ENCODE measurements at regions not wholly inside any gene's neighbourhood (a gene's known extent, or its start where the extent isn't known, plus 50 kb on each side); places are given as distances from the start of the nearest gene placed in this dataset.

GRCh38 chr9:119961774-119962424 lies 592.7 kb upstream of the BRINP1 start:
- Histone ChIP-seq H4K20me1 (no peaks in the 10 kb centered on the region), H3K4me2 (no peak overlapping the region), H3K36me3 (no peaks in the 10 kb centered on the region), H3K9ac (no peak overlapping the region), H3K27ac (no peak overlapping the region), H3K27me3 (no peaks in the 10 kb centered on the region), H3K4me3 (no peak overlapping the region), H3K9me3 (no peaks in the 10 kb centered on the region), H3K4me1 (peaks cover 8% of the 10 kb centered on the region)
- TF ChIP-seq Cebpa-rat (IDR thresholded peaks at IDR 0.05): no peak

GRCh38 chr9:119959846-119960545 lies 590.8 kb upstream of the BRINP1 start:
- no peak for TF ChIP-seq Cebpa-rat (IDR thresholded peaks at IDR 0.05)
- H3K9ac ChIP-seq: no peak overlapping the region
- H3K4me1 ChIP-seq: peaks cover 8% of the 10 kb centered on the region
- no peaks in the 10 kb centered on the region for H4K20me1 ChIP-seq
- no peaks in the 10 kb centered on the region for H3K36me3 ChIP-seq
- H3K9me3 ChIP-seq: no peaks in the 10 kb centered on the region
- H3K27me3 ChIP-seq: no peaks in the 10 kb centered on the region
- H3K4me2 ChIP-seq: no peak overlapping the region
- H3K27ac ChIP-seq: no peak overlapping the region
- H3K4me3 ChIP-seq: no peak overlapping the region

GRCh38 chr9:119956111-119956510 lies 586.9 kb upstream of the BRINP1 start:
- Histone ChIP-seq H3K27ac (no peak overlapping the region), H3K36me3 (no peaks in the 10 kb centered on the region), H3K4me2 (no peak overlapping the region), H3K9ac (no peak overlapping the region), H3K9me3 (no peaks in the 10 kb centered on the region), H3K4me3 (no peak overlapping the region), H4K20me1 (no peaks in the 10 kb centered on the region), H3K4me1 (peaks cover 9% of the 10 kb centered on the region; the same call in 1 of the 2 replicates), H3K27me3 (no peaks in the 10 kb centered on the region)
- TF ChIP-seq Cebpa-rat (IDR thresholded peaks at IDR 0.05): no peak

GRCh38 chr9:119955276-119955675 lies 586.0 kb upstream of the BRINP1 start:
- no peaks in the 10 kb centered on the region for H3K27me3 ChIP-seq
- H3K4me1 ChIP-seq: peaks cover 9% of the 10 kb centered on the region; the same call in 1 of the 2 replicates
- H3K9ac ChIP-seq: no peak overlapping the region

DNA sequence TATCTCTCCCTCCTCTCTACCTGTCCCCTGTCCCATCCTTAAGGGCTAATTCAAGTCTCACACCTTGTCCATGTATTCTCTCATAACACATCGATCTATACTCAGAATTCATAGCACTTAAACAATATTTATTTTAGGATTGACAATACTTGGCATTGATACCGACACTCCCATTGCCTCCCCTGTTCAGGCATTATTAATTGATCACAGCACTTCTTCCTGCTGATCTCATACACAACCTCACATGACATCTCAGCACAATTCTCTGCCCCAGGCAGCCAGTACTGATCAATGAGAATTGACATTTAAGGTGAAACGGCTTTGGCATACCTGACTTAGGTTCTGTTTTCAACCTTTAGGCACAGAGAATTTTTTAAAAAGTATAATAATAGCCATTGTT lies 582.4 kb upstream of the BRINP1 start:
- Histone ChIP-seq H3K27me3 (no peaks in the 10 kb centered on the region), H3K4me3 (no peak overlapping the region), H3K4me1 (peaks cover 9% of the 10 kb centered on the region; the same call in 1 of the 2 replicates), H3K36me3 (no peaks in the 10 kb centered on the region), H3K27ac (no peak overlapping the region), H3K9me3 (no peaks in the 10 kb centered on the region), H3K9ac (no peak overlapping the region), H3K4me2 (no peak overlapping the region), H4K20me1 (no peaks in the 10 kb centered on the region)
- TF ChIP-seq Cebpa-rat (IDR thresholded peaks at IDR 0.05): no peak

More at GRCh38 chr9:119955276-119955675, 586.0 kb upstream of the BRINP1 start:
- no peaks in the 10 kb centered on the region for H3K9me3 ChIP-seq
- no peak overlapping the region for H3K4me3 ChIP-seq
- no peaks in the 10 kb centered on the region for H4K20me1 ChIP-seq
- H3K4me2 ChIP-seq: no peak overlapping the region
- no peak for TF ChIP-seq Cebpa-rat (IDR thresholded peaks at IDR 0.05)
- no peaks in the 10 kb centered on the region for H3K36me3 ChIP-seq
- H3K27ac ChIP-seq: no peak overlapping the region

GRCh38 chr9:119951090-119951489 lies 581.9 kb upstream of the BRINP1 start:
- Histone ChIP-seq H3K9me3 (no peaks in the 10 kb centered on the region), H3K36me3 (no peaks in the 10 kb centered on the region), H3K4me3 (no peak overlapping the region), H3K27ac (no peak overlapping the region), H3K27me3 (no peaks in the 10 kb centered on the region), H3K4me1 (peaks cover 14% of the 10 kb centered on the region), H3K9ac (no peak overlapping the region), H3K4me2 (no peak overlapping the region), H4K20me1 (no peaks in the 10 kb centered on the region)
- TF ChIP-seq Cebpa-rat (IDR thresholded peaks at IDR 0.05): no peak

- Histone ChIP-seq H3K4me1 (peaks cover 8% of the 10 kb centered on the region; the same call in 1 of the 2 replicates), H4K20me1 (no peaks in the 10 kb centered on the region), H3K27me3 (no peaks in the 10 kb centered on the region), H3K9ac (no peak overlapping the region), H3K4me3 (no peak overlapping the region), H3K36me3 (no peaks in the 10 kb centered on the region), H3K9me3 (no peaks in the 10 kb centered on the region), H3K4me2 (no peak overlapping the region), H3K27ac (no peak overlapping the region)
- TF ChIP-seq Cebpa-rat (IDR thresholded peaks at IDR 0.05): no peak
Observed at GRCh38 chr9:119945686-119946085, 576.5 kb upstream of the BRINP1 start.

- peaks cover 3% of the 10 kb centered on the region; the same call in 1 of the 2 replicates for H3K4me1 ChIP-seq
- H3K4me3 ChIP-seq: no peak overlapping the region
- no peaks in the 10 kb centered on the region for H3K27me3 ChIP-seq
- H3K9ac ChIP-seq: no peak overlapping the region
- no peak overlapping the region for H3K4me2 ChIP-seq
- H3K27ac ChIP-seq: no peak overlapping the region
- H3K36me3 ChIP-seq: no peaks in the 10 kb centered on the region
- no peaks in the 10 kb centered on the region for H4K20me1 ChIP-seq
- no peak for TF ChIP-seq Cebpa-rat (IDR thresholded peaks at IDR 0.05)
- no peaks in the 10 kb centered on the region for H3K9me3 ChIP-seq
Observed at GRCh38 chr9:119941091-119941490, 571.9 kb upstream of the BRINP1 start.

- no peaks in the 10 kb centered on the region for H3K36me3 ChIP-seq
- no peak for TF ChIP-seq Cebpa-rat (IDR thresholded peaks at IDR 0.05)
- no peak overlapping the region for H3K4me3 ChIP-seq
- no peaks in the 10 kb centered on the region for H4K20me1 ChIP-seq
- no peak overlapping the region for H3K4me2 ChIP-seq
- H3K9me3 ChIP-seq: no peaks in the 10 kb centered on the region
- H3K4me1 ChIP-seq: no peaks in the 10 kb centered on the region
- no peak overlapping the region for H3K27ac ChIP-seq
- H3K9ac ChIP-seq: no peak overlapping the region
- H3K27me3 ChIP-seq: no peaks in the 10 kb centered on the region
Observed at GRCh38 chr9:119938871-119939270, 569.6 kb upstream of the BRINP1 start.

DNA sequence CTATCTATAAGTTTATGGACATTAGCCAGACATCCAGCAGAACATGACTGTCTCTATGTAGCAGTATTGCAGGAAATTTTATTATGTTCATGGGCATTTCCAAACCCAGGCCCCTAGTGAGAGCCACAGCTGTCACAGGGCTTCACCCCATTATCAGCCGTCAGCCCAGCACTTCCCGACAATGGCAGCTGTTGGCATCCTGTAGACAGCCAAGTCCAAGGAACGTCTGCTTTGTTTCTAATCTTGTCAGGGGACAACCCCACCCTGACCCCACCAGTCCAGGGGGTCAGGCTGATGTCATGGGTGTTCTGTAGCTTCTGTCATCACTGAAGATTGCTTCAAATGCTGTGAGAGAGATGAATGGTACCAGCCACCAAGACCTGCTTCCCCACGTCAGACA lies 565.3 kb upstream of the BRINP1 start:
- no peak overlapping the region for H3K27ac ChIP-seq
- no peaks in the 10 kb centered on the region for H4K20me1 ChIP-seq
- H3K9me3 ChIP-seq: no peaks in the 10 kb centered on the region
- H3K36me3 ChIP-seq: no peaks in the 10 kb centered on the region
- no peaks in the 10 kb centered on the region for H3K4me1 ChIP-seq
- no peak overlapping the region for H3K9ac ChIP-seq
- no peaks in the 10 kb centered on the region for H3K27me3 ChIP-seq
- H3K4me3 ChIP-seq: no peak overlapping the region
- no peak overlapping the region for H3K4me2 ChIP-seq
- TF ChIP-seq Cebpa-rat (IDR thresholded peaks at IDR 0.05): no peak
